Keratinocyte (primary cell): ENCODE measurements at regions not wholly inside any gene's neighbourhood (a gene's known extent, or its start where the extent isn't known, plus 50 kb on each side); places are given as distances from the start of the nearest gene placed in this dataset.

Source experiments
- DNase-seq: peaks from one replicate; pipeline ENCODE4 v3.0.0-alpha.2; 2011; ENCODE audit warnings: low read depth, missing footprints, low spot score
- FAIRE-seq: peaks from 2 replicates; lab custom pipeline; 2011; peaks lifted over from hg19 to GRCh38; lab: Jason Lieb, UNC
- H2AFZ ChIP-seq: 2 replicates; pipeline ENCODE4 v1.6.0; 2012; ENCODE audit warnings: low read length, control low read depth, inconsistent platforms; ENCODE audit not compliant: control insufficient read depth
- H3K27ac ChIP-seq: 2 replicates; pipeline ENCODE4 v1.5.1; 2011; ENCODE audit warnings: low read length; ENCODE audit not compliant: control insufficient read depth, insufficient read depth
- H3K27me3 ChIP-seq: 3 replicates; pipeline ENCODE4 v1.6.0; 2011; ENCODE audit warnings: low read length; ENCODE audit not compliant: control insufficient read depth, insufficient read depth; ENCODE audit errors: extremely low read depth
- H3K36me3 ChIP-seq, 2 experiments: 2 replicates in 1 of 2; 3 replicates in 1 of 2; pipeline ENCODE4 v1.5.1; 2011; ENCODE audit warnings: low read length in 2 of 2, mild to moderate bottlenecking in 1 of 2; ENCODE audit not compliant: control insufficient read depth in 2 of 2, insufficient read depth in 2 of 2; ENCODE audit errors: extremely low read depth in 1 of 2
- H3K4me1 ChIP-seq: 3 replicates; pipeline ENCODE4 v1.5.1; 2011; ENCODE audit warnings: low read length; ENCODE audit not compliant: control insufficient read depth, insufficient read depth; ENCODE audit errors: extremely low read depth
- H3K4me2 ChIP-seq: 3 replicates; pipeline ENCODE4 v1.6.0; 2011; ENCODE audit warnings: low read depth, low read length; ENCODE audit not compliant: control insufficient read depth, insufficient read depth; ENCODE audit errors: extremely low read depth
- H3K4me3 ChIP-seq, 3 experiments: fragments of 200-600 bp in 1 of 3; sonication (generic) in 1 of 3; 2 replicates in 2 of 3; 3 replicates in 1 of 3; pipeline ENCODE4 v1.5.1; 2011 to 2016; ENCODE audit warnings: low read length in 3 of 3, mild to moderate bottlenecking in 3 of 3, control low read depth in 2 of 3, inconsistent platforms in 1 of 3, low read depth in 1 of 3, mixed read lengths in 1 of 3, mixed run types in 1 of 3, moderate library complexity in 1 of 3; ENCODE audit not compliant: control insufficient read depth in 2 of 3, insufficient read depth in 2 of 3; ENCODE audit errors: extremely low read depth in 1 of 3
- H3K79me2 ChIP-seq: 2 replicates; pipeline ENCODE4 v1.6.0; 2012; ENCODE audit warnings: low read length; ENCODE audit not compliant: control insufficient read depth, insufficient read depth
- H3K9ac ChIP-seq: 3 replicates; pipeline ENCODE4 v1.6.0; 2011; ENCODE audit warnings: low read length; ENCODE audit not compliant: control insufficient read depth, insufficient read depth; ENCODE audit errors: extremely low read depth
- H3K9me1 ChIP-seq: 3 replicates; pipeline ENCODE4 v1.6.0; 2011; ENCODE audit warnings: low read length; ENCODE audit not compliant: control insufficient read depth, insufficient read depth; ENCODE audit errors: extremely low read depth
- H3K9me3 ChIP-seq: 2 replicates; pipeline ENCODE4 v1.5.1; 2012; ENCODE audit warnings: low read depth, low read length; ENCODE audit not compliant: control insufficient read depth
- H4K20me1 ChIP-seq: 3 replicates; pipeline ENCODE4 v1.6.0; 2011; ENCODE audit warnings: low read length; ENCODE audit not compliant: control insufficient read depth, insufficient read depth; ENCODE audit errors: extremely low read depth
- EZH2 ChIP-seq: IDR thresholded peaks from one replicate; pipeline ENCODE4 v1.6.1; 2012; ENCODE audit warnings: inconsistent platforms, mild to moderate bottlenecking, low read length, moderate library complexity
- dilution Hi-C: fragments of 300-500 bp; cut with MboI; formaldehyde crosslinking; loops from one replicate; pipeline ENCODE4 v1.7.0; 2020; ENCODE audit warnings: low sequenced_read_pairs; ENCODE audit not compliant: extremely low pct_ligation_motif_present
- TF ChIP-seq, protein P1 (sequence below), 3 experiments: IDR thresholded peaks in 1 of 3; conservative IDR thresholded peaks in 1 of 3; optimal IDR thresholded peaks in 1 of 3; 2 replicates in 2 of 3; 3 replicates in 1 of 3; pipeline versions ENCODE3 to v1.5.1; 2011; ENCODE audit warnings: low read length in 3 of 3, mild to moderate bottlenecking in 3 of 3, moderate library complexity in 2 of 3, control low read depth in 1 of 3, inconsistent platforms in 1 of 3; ENCODE audit not compliant: insufficient read depth in 2 of 3; ENCODE audit errors: extremely low read depth in 1 of 3

DNA sequence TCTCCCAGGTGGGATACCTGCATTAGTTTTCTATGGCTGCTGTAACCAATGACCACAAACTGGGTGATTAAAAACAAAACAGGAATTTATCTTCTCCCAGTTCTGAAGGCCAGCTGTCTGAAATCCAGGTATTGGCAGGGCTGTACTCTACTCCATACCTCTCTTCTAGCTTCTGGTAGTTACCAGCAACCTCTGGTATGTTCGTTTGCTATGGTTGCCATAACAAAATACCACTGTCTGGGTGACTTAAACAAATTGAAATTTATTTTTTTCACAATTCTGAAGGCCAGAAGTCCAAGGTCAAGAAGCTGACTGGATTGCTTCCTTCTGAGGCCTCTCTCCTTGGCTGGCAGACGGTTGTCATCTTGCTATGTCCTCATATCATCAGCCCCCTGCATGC is 642.1 kb upstream of the TENM3 start:
- Histone ChIP-seq H3K4me3 (no peak overlapping the region), H3K36me3 (no peaks in the 10 kb centered on the region), H4K20me1 (no peaks in the 10 kb centered on the region), H3K9ac (no peak overlapping the region), H3K27me3 (no peaks in the 10 kb centered on the region), H3K9me1 (no peaks in the 10 kb centered on the region), H3K9me3 (no peaks in the 10 kb centered on the region), H2AFZ (no peak overlapping the region), H3K4me1 (no peaks in the 10 kb centered on the region), H3K27ac (no peak overlapping the region), H3K4me2 (no peak overlapping the region), H3K79me2 (no peaks in the 10 kb centered on the region)
- FAIRE-seq (no peak), DNase-seq (no peak)
- TF ChIP-seq EZH2, result no peak
- TF ChIP-seq, protein P1, sequence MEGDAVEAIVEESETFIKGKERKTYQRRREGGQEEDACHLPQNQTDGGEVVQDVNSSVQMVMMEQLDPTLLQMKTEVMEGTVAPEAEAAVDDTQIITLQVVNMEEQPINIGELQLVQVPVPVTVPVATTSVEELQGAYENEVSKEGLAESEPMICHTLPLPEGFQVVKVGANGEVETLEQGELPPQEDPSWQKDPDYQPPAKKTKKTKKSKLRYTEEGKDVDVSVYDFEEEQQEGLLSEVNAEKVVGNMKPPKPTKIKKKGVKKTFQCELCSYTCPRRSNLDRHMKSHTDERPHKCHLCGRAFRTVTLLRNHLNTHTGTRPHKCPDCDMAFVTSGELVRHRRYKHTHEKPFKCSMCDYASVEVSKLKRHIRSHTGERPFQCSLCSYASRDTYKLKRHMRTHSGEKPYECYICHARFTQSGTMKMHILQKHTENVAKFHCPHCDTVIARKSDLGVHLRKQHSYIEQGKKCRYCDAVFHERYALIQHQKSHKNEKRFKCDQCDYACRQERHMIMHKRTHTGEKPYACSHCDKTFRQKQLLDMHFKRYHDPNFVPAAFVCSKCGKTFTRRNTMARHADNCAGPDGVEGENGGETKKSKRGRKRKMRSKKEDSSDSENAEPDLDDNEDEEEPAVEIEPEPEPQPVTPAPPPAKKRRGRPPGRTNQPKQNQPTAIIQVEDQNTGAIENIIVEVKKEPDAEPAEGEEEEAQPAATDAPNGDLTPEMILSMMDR (optimal IDR thresholded peaks at IDR 0.05 in 1 of 3, IDR thresholded peaks at IDR 0.05 in 1 of 3, conservative IDR thresholded peaks at IDR 0.05 in 1 of 3; ENCODE audit: extremely low read depth in 1 of 3, insufficient read depth in 2 of 3, low read length in 3 of 3), result no peak
- dilution Hi-C loops, result no loop called here

GRCh38 chr4:181604546-181604945 is 638.7 kb upstream of the TENM3 start:
- DNase-seq, result no peak
- dilution Hi-C loops, result no loop called here

More at GRCh38 chr4:181604546-181604945, 638.7 kb upstream of the TENM3 start:
- Histone ChIP-seq H3K36me3 (no peaks in the 10 kb centered on the region), H4K20me1 (no peaks in the 10 kb centered on the region), H3K4me1 (no peaks in the 10 kb centered on the region), H3K27ac (no peak overlapping the region), H3K27me3 (no peaks in the 10 kb centered on the region), H3K9ac (no peak overlapping the region), H3K4me3 (no peak overlapping the region), H2AFZ (no peak overlapping the region), H3K79me2 (no peaks in the 10 kb centered on the region), H3K9me1 (no peaks in the 10 kb centered on the region), H3K4me2 (no peak overlapping the region), H3K9me3 (no peaks in the 10 kb centered on the region)
- TF ChIP-seq EZH2, result no peak
- TF ChIP-seq, protein P1 (optimal IDR thresholded peaks at IDR 0.05 in 1 of 3, IDR thresholded peaks at IDR 0.05 in 1 of 3, conservative IDR thresholded peaks at IDR 0.05 in 1 of 3; ENCODE audit: extremely low read depth in 1 of 3, insufficient read depth in 2 of 3, low read length in 3 of 3), result no peak
- FAIRE-seq, result no peak
